Neural cell (in vitro differentiated cells): ENCODE measurements at regions not wholly inside any gene's neighbourhood (a gene's known extent, or its start where the extent isn't known, plus 50 kb on each side); places are given as distances from the start of the nearest gene placed in this dataset.

Experiments used
- H2AFZ ChIP-seq: fragments of 200-600, 300-800 bp; sonication (generic), shearing (Covaris generic); 2 replicates; pipeline ENCODE4 v1.6.0; 2014; ENCODE audit warnings: low read depth, mild to moderate bottlenecking, antibody characterized with exemption, low read length, moderate library complexity
- H3F3A ChIP-seq: fragments of 200-600 bp; shearing (Covaris generic); 2 replicates; pipeline ENCODE4 v1.6.1; 2016; ENCODE audit warnings: mild to moderate bottlenecking, moderate library complexity, mixed read lengths, antibody characterized with exemption, low read length; ENCODE audit not compliant: insufficient read depth, poor library complexity, severe bottlenecking
- H3K27ac ChIP-seq: fragments of 200-600, 300-800 bp; sonication (generic), shearing (Covaris generic); 2 replicates; pipeline ENCODE4 v1.5.1; 2014; ENCODE audit warnings: mild to moderate bottlenecking, low read length, moderate library complexity
- H3K27me3 ChIP-seq: fragments of 300-800, 200-600 bp; sonication (generic), shearing (Covaris generic); 2 replicates; pipeline ENCODE4 v1.6.0; 2014; ENCODE audit warnings: mild to moderate bottlenecking, low read depth, low read length, moderate library complexity; ENCODE audit not compliant: insufficient read depth
- H3K36me3 ChIP-seq: fragments of 300-800, 200-600 bp; sonication (generic), shearing (Covaris generic); 2 replicates; pipeline ENCODE4 v1.5.1; 2014; ENCODE audit warnings: mild to moderate bottlenecking, antibody characterized with exemption, low read length, moderate library complexity; ENCODE audit not compliant: insufficient read depth
- H3K4me2 ChIP-seq: fragments of 300-800, 200-600 bp; sonication (generic), shearing (Covaris generic); 2 replicates; pipeline ENCODE4 v1.6.0; 2014; ENCODE audit warnings: mild to moderate bottlenecking, low read length
- H3K4me3 ChIP-seq: fragments of 300-800, 200-600 bp; sonication (generic), shearing (Covaris generic); 2 replicates; pipeline ENCODE4 v1.5.1; 2014; ENCODE audit warnings: mild to moderate bottlenecking, low read length, moderate library complexity
- H3K79me2 ChIP-seq: fragments of 200-600 bp; shearing (Covaris generic); replicated peaks from 2 replicates; pipeline ENCODE4 v1.6.0; 2014; ENCODE audit warnings: mild to moderate bottlenecking, low read length, moderate library complexity; ENCODE audit not compliant: insufficient read depth
- H3K9ac ChIP-seq: fragments of 300-800, 200-600 bp; sonication (generic), shearing (Covaris generic); 2 replicates; pipeline ENCODE4 v1.6.1; 2016; ENCODE audit warnings: mild to moderate bottlenecking, low read length, mixed read lengths
- H3K9me2 ChIP-seq: fragments of 200-600 bp; shearing (Covaris generic); 2 replicates; pipeline ENCODE4 v1.6.1; 2016; ENCODE audit warnings: mild to moderate bottlenecking, low read length, mixed read lengths; ENCODE audit not compliant: insufficient read depth
- H3K9me3 ChIP-seq: fragments of 200-600, 300-800 bp; sonication (generic), shearing (Covaris generic); 2 replicates; pipeline ENCODE4 v1.6.1; 2016; ENCODE audit warnings: mild to moderate bottlenecking, mixed run types, low read length, moderate library complexity, mixed read lengths
- H4K20me1 ChIP-seq: fragments of 200-600 bp; shearing (Covaris generic); 2 replicates; pipeline ENCODE4 v1.6.1; 2016; ENCODE audit warnings: mild to moderate bottlenecking, mixed run types; ENCODE audit not compliant: insufficient read depth
- EP300 ChIP-seq: fragments of 450-650 bp; conservative IDR thresholded peaks from 2 replicates; pipeline ENCODE4 v1.6.1; 2014; ENCODE audit warnings: antibody characterized with exemption, mild to moderate bottlenecking, moderate library complexity; ENCODE audit not compliant: poor library complexity, severe bottlenecking
- EZH2 ChIP-seq: fragments of 200-600, 300-800 bp; shearing (Covaris generic), sonication (generic); IDR thresholded peaks from 2 replicates; pipeline ENCODE4 v1.6.1; 2014; ENCODE audit warnings: antibody characterized with exemption, low read length, borderline replicate concordance, mild to moderate bottlenecking; ENCODE audit not compliant: insufficient read depth, poor library complexity, severe bottlenecking
- MXI1 ChIP-seq: fragments of 450-650 bp; conservative IDR thresholded peaks from 2 replicates; pipeline ENCODE4 v1.6.1; 2014; ENCODE audit warnings: antibody characterized with exemption, mild to moderate bottlenecking; ENCODE audit not compliant: poor library complexity, severe bottlenecking
- POLR2AphosphoS5 ChIP-seq: IDR thresholded peaks from 2 replicates; pipeline ENCODE4 v1.6.1; 2012
- RAD21 ChIP-seq: fragments of 450-650 bp; conservative IDR thresholded peaks from 2 replicates; pipeline ENCODE4 v1.6.1; 2014; ENCODE audit warnings: antibody characterized with exemption, mild to moderate bottlenecking, moderate library complexity
- SMC3 ChIP-seq: fragments of 450-650 bp; conservative IDR thresholded peaks from 2 replicates; pipeline ENCODE4 v1.6.1; 2014; ENCODE audit warnings: antibody characterized with exemption, mild to moderate bottlenecking, moderate library complexity; ENCODE audit not compliant: poor library complexity
- TAF1 ChIP-seq: IDR thresholded peaks from 2 replicates; pipeline ENCODE4 v1.6.1; 2012; ENCODE audit warnings: low read depth
- TF ChIP-seq, protein P1 (sequence below): fragments of 450-650 bp; IDR thresholded peaks from 2 replicates; pipeline ENCODE4 v1.5.1; 2014; ENCODE audit warnings: antibody characterized with exemption, mild to moderate bottlenecking, moderate library complexity; ENCODE audit not compliant: poor library complexity, severe bottlenecking
- TF ChIP-seq, protein P2 (sequence below): IDR thresholded peaks from 2 replicates; pipeline ENCODE4 v1.6.1; 2012; ENCODE audit warnings: borderline replicate concordance

DNA sequence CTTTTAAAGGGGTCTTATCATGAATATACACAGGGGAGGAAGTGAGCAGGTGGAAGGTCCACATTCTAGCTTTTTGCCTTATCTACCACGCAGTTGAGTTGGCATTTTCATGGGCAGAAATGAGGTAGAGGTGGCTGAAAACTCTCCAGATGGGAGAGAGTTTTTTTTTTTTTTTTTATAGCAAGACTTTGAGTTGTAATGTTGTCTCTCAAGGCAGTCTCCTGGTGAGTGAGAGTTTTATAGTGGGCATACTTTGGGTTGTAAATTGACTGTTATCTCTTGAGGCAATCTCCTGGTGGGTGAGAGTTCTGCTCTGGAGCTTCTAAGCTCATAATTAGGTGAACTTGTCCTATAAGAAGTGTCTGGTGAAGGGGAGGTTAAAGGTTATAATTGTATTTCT is 191.7 kb upstream of the NAALADL2 start:
- Histone ChIP-seq H3K4me2 (no peak overlapping the region), H3K27ac (no peak overlapping the region), H3K36me3 (no peaks in the 10 kb centered on the region), H2AFZ (no peak overlapping the region), H3F3A (no peaks in the 10 kb centered on the region), H3K4me3 (no peak overlapping the region), H3K9ac (no peak overlapping the region), H3K27me3 (no peaks in the 10 kb centered on the region), H3K9me2 (no peaks in the 10 kb centered on the region), H3K79me2 (no peaks in the 10 kb centered on the region), H3K9me3 (no peaks in the 10 kb centered on the region), H4K20me1 (no peaks in the 10 kb centered on the region)
- TF ChIP-seq EP300 (no peak), TAF1 (no peak), SMC3 (no peak), EZH2 (no peak), RAD21 (no peak), POLR2AphosphoS5 (no peak)
- TF ChIP-seq, protein P1, sequence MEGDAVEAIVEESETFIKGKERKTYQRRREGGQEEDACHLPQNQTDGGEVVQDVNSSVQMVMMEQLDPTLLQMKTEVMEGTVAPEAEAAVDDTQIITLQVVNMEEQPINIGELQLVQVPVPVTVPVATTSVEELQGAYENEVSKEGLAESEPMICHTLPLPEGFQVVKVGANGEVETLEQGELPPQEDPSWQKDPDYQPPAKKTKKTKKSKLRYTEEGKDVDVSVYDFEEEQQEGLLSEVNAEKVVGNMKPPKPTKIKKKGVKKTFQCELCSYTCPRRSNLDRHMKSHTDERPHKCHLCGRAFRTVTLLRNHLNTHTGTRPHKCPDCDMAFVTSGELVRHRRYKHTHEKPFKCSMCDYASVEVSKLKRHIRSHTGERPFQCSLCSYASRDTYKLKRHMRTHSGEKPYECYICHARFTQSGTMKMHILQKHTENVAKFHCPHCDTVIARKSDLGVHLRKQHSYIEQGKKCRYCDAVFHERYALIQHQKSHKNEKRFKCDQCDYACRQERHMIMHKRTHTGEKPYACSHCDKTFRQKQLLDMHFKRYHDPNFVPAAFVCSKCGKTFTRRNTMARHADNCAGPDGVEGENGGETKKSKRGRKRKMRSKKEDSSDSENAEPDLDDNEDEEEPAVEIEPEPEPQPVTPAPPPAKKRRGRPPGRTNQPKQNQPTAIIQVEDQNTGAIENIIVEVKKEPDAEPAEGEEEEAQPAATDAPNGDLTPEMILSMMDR, result no peak
- TF ChIP-seq, protein P2, sequence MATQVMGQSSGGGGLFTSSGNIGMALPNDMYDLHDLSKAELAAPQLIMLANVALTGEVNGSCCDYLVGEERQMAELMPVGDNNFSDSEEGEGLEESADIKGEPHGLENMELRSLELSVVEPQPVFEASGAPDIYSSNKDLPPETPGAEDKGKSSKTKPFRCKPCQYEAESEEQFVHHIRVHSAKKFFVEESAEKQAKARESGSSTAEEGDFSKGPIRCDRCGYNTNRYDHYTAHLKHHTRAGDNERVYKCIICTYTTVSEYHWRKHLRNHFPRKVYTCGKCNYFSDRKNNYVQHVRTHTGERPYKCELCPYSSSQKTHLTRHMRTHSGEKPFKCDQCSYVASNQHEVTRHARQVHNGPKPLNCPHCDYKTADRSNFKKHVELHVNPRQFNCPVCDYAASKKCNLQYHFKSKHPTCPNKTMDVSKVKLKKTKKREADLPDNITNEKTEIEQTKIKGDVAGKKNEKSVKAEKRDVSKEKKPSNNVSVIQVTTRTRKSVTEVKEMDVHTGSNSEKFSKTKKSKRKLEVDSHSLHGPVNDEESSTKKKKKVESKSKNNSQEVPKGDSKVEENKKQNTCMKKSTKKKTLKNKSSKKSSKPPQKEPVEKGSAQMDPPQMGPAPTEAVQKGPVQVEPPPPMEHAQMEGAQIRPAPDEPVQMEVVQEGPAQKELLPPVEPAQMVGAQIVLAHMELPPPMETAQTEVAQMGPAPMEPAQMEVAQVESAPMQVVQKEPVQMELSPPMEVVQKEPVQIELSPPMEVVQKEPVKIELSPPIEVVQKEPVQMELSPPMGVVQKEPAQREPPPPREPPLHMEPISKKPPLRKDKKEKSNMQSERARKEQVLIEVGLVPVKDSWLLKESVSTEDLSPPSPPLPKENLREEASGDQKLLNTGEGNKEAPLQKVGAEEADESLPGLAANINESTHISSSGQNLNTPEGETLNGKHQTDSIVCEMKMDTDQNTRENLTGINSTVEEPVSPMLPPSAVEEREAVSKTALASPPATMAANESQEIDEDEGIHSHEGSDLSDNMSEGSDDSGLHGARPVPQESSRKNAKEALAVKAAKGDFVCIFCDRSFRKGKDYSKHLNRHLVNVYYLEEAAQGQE, result no peak

DNA sequence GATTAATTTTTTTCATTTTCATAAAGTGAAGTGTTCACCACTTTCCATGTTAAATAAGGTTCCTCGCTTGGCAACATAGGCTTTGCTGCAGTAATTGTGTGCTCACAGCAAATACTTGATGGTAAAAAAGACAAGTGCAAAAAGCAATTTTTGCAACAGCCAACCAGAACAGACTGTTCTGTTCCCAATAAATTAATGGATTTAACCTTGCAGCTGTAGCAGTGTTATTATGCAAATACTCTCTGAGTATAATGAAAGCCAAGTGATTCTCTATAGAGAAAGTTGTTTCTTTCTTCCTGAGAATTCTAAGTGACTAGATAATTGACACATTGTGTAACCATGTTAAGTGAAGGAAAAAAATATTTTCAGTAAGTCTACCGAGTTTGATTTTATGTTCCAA is 183.7 kb upstream of the NAALADL2 start:
- TF ChIP-seq EP300 (no peak), EZH2 (no peak), SMC3 (no peak), TAF1 (no peak), RAD21 (no peak), MXI1 (no peak), POLR2AphosphoS5 (no peak)
- TF ChIP-seq, protein P2, result no peak
- TF ChIP-seq, protein P1, result no peak
- H3K9ac ChIP-seq, result no peak overlapping the region
- no peaks in the 10 kb centered on the region for H3K36me3 ChIP-seq
- H4K20me1 ChIP-seq, result no peaks in the 10 kb centered on the region
- H3K4me2 ChIP-seq, result no peak overlapping the region
- no peaks in the 10 kb centered on the region for H3K9me3 ChIP-seq
- no peak overlapping the region for H2AFZ ChIP-seq
- H3F3A ChIP-seq, result no peaks in the 10 kb centered on the region
- no peaks in the 10 kb centered on the region for H3K79me2 ChIP-seq
- H3K27ac ChIP-seq, result no peak overlapping the region
- H3K27me3 ChIP-seq, result no peaks in the 10 kb centered on the region
- no peak overlapping the region for H3K4me3 ChIP-seq
- no peaks in the 10 kb centered on the region for H3K9me2 ChIP-seq
